Transverse colon (tissue), 4 donors: ENCODE measurements at regions not wholly inside any gene's neighbourhood (a gene's known extent, or its start where the extent isn't known, plus 50 kb on each side); places are given as distances from the start of the nearest gene placed in this dataset.
"Not testable (repeated sequence)": the region's sequence is repeated elsewhere in the genome, so short reads cannot be mapped to it uniquely, and the experiment has no call there.

ENCODE experiments used
- DNase-seq: peaks from one replicate; pipeline ENCODE4 v3.0.0-alpha.2; 2019
- H3K27ac ChIP-seq, 4 donors: fragments of 200-600 bp; sonication (generic); 2 replicates each; pipeline ENCODE4 v1.5.1; 2016 to 2018; ENCODE audit warnings: inconsistent platforms in 4 of 4
- H3K27me3 ChIP-seq: fragments of 200-600 bp; sonication (generic); 2 replicates; pipeline ENCODE4 v1.5.1; 2017; ENCODE audit warnings: inconsistent platforms
- H3K36me3 ChIP-seq, 4 donors: fragments of 200-600 bp; sonication (generic); 2 replicates each; pipeline ENCODE4 v1.5.1; 2017 to 2019; ENCODE audit warnings: inconsistent platforms in 4 of 4
- H3K4me1 ChIP-seq, 4 donors: fragments of 200-600 bp; sonication (generic); 2 replicates each; pipeline ENCODE4 v1.5.1; 2017 to 2020; ENCODE audit warnings: inconsistent platforms in 4 of 4
- H3K4me3 ChIP-seq, 4 donors: fragments of 200-600 bp; sonication (generic); 1 replicate in 1 of 4; 2 replicates in 3 of 4; pipeline versions ENCODE4 v1.5.1 to v1.6.1; 2017 to 2019; ENCODE audit warnings: inconsistent platforms in 4 of 4
- H3K9me3 ChIP-seq, 2 donors: fragments of 200-600 bp; sonication (generic); 2 replicates each; pipeline ENCODE4 v1.5.1; 2017 to 2019; ENCODE audit warnings: inconsistent platforms in 2 of 2
- EP300 ChIP-seq: sonication (generic); formaldehyde crosslinking; IDR thresholded peaks from one replicate; pipeline ENCODE4 v1.6.1; 2017; ENCODE audit warnings: antibody characterized with exemption, low read depth
- POLR2A ChIP-seq: fragments of 450-650 bp; IDR thresholded peaks from one replicate; pipeline ENCODE4 v1.6.1; 2016; ENCODE audit warnings: antibody characterized with exemption, mild to moderate bottlenecking, moderate library complexity
- POLR2AphosphoS5 ChIP-seq, 3 donors: sonication (generic); formaldehyde crosslinking; IDR thresholded peaks; one replicate each; pipeline ENCODE4 v1.6.1; 2016; ENCODE audit warnings: antibody characterized with exemption in 3 of 3
- WGBS, 2 donors: methylation state at CpG; one replicate each; pipeline ENCODE4 v1.1.5; 2018; ENCODE audit warnings: low coverage in 1 of 2; 5-methylcytosine and 5-hydroxymethylcytosine counted together
- in situ Hi-C, 4 donors: fragments of 200-750 bp; cut with MboI; loops; one replicate each; pipeline versions ENCODE4 v1.15.0 to v1.15.1; 2017; ENCODE audit warnings: low sequenced_read_pairs in 3 of 4, low pct_ligation_motif_present in 1 of 4, low pct_unique_long_range_greater_than_20kb in 1 of 4
- intact Hi-C: fragments of 100-400 bp; cut with DNase I; formaldehyde crosslinking; loops from one replicate; pipeline ENCODE4 v1.15.1; 2023; ENCODE audit warnings: low total_unique reads
- TF ChIP-seq, protein P1 (sequence below), 5 experiments: fragments of 200-600 bp in 3 of 5; fragments of 450-650 bp in 2 of 5; sonication (generic) in 3 of 5; IDR thresholded peaks; 1 replicate in 2 of 5; 2 replicates in 3 of 5; pipeline ENCODE4 v1.5.1; 2016 to 2017; ENCODE audit warnings: antibody characterized with exemption in 5 of 5, inconsistent platforms in 3 of 5, mild to moderate bottlenecking in 2 of 5, moderate library complexity in 1 of 5

- WGBS, 2 donors = 81% methylated on average over 6 of the region's 6 CpGs; no CpG with 5 or more reads in 1 of the 2 donors
- intact Hi-C loops (no loop called here), in situ Hi-C loops (no loop called here)
- no peaks in the 10 kb centered on the region for H3K9me3 ChIP-seq
- TF ChIP-seq, protein P1, sequence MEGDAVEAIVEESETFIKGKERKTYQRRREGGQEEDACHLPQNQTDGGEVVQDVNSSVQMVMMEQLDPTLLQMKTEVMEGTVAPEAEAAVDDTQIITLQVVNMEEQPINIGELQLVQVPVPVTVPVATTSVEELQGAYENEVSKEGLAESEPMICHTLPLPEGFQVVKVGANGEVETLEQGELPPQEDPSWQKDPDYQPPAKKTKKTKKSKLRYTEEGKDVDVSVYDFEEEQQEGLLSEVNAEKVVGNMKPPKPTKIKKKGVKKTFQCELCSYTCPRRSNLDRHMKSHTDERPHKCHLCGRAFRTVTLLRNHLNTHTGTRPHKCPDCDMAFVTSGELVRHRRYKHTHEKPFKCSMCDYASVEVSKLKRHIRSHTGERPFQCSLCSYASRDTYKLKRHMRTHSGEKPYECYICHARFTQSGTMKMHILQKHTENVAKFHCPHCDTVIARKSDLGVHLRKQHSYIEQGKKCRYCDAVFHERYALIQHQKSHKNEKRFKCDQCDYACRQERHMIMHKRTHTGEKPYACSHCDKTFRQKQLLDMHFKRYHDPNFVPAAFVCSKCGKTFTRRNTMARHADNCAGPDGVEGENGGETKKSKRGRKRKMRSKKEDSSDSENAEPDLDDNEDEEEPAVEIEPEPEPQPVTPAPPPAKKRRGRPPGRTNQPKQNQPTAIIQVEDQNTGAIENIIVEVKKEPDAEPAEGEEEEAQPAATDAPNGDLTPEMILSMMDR (IDR thresholded peaks at IDR 0.05) = no peak
- TF ChIP-seq EP300 (no peak), POLR2AphosphoS5 (IDR thresholded peaks at IDR 0.05) (no peak), POLR2A (no peak)
- no peak overlapping the region for H3K27ac ChIP-seq
- H3K4me1 ChIP-seq = no peaks in the 10 kb centered on the region
- DNase-seq = no peak
- no peaks in the 10 kb centered on the region for H3K36me3 ChIP-seq
- peaks cover 21% of the 10 kb centered on the region for H3K27me3 ChIP-seq
- H3K4me3 ChIP-seq = no peak overlapping the region
These were observed 105.2 kb downstream of the C16orf95 start for GRCh38 chr16:87212026-87212425.

DNA sequence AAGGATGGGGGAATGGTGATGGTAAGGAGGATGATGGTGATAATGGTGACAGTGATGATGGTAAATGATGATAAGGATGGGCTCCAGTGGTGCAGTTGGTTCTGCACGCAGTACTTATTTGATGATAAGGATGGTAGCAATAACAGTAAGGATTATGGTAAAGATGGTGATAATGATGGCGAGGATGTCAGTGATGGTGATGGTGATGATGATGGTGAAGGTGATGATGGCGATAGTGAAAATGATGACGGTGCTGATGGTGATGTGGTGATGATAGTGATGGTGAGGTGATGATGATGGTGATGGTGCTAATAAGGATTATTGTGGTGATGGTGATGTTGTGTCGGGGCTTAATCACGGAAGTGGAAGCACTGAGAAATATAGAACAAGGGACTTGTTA is 103.7 kb downstream of the C16orf95 start:
- no peak for DNase-seq
- H3K27me3 ChIP-seq = peaks cover 24% of the 10 kb centered on the region
- no peak overlapping the region for H3K27ac ChIP-seq
- no peaks in the 10 kb centered on the region for H3K9me3 ChIP-seq
- no peak overlapping the region for H3K4me3 ChIP-seq
- TF ChIP-seq EP300 (no peak), POLR2A (no peak), POLR2AphosphoS5 (IDR thresholded peaks at IDR 0.05) (no peak)
- TF ChIP-seq, protein P1 (IDR thresholded peaks at IDR 0.05) = no peak
- H3K4me1 ChIP-seq = no peaks in the 10 kb centered on the region
- intact Hi-C loops = no loop called here
- in situ Hi-C loops = no loop called here
- 94% methylated on average over 5 to 6 of the region's 6 CpGs for WGBS, 2 donors
- H3K36me3 ChIP-seq = no peaks in the 10 kb centered on the region

GRCh38 chr16:87216148-87216840 is 100.9 kb downstream of the C16orf95 start:
- 55% methylated on average over 35 of the region's 35 CpGs; no CpG with 5 or more reads in 1 of the 2 donors for WGBS, 2 donors
- DNase-seq = no peak
- peaks cover 24% of the 10 kb centered on the region for H3K27me3 ChIP-seq
- H3K36me3 ChIP-seq = no peaks in the 10 kb centered on the region
- no peak overlapping the region for H3K4me3 ChIP-seq
- intact Hi-C loops = no loop called here
- TF ChIP-seq EP300 = no peak
- no peak for TF ChIP-seq POLR2AphosphoS5 (IDR thresholded peaks at IDR 0.05)
- TF ChIP-seq, protein P1 (IDR thresholded peaks at IDR 0.05) = no peak
- no peak for TF ChIP-seq POLR2A
- no peaks in the 10 kb centered on the region for H3K4me1 ChIP-seq
- H3K27ac ChIP-seq = no peak overlapping the region
- H3K9me3 ChIP-seq = no peaks in the 10 kb centered on the region
- in situ Hi-C loops = no loop called here

DNA sequence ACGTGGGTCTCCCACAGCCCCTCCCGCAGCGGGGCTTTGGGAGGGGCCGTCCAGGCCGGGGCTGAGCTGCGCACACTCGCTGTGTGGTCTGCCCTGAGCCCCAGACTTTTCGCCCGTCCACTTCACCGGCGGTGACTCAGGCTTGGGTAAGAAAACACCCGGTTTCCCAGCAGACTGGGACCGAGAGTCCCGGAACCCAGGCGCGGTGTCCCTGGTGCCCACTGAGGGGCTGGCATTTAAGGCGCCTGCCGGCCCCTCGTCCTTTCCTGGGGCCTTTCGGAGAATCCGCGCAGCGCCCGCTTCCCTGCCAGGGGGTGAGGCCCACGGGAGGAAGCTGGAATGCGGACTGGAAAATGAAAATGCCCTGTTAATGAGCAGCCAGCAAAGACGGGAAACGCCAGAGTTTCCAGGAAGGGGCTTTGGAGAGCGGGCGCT is 100.3 kb downstream of the C16orf95 start:
- TF ChIP-seq, protein P1 (IDR thresholded peaks at IDR 0.05) = no peak
- TF ChIP-seq POLR2AphosphoS5 (IDR thresholded peaks at IDR 0.05) (no peak), POLR2A (no peak), EP300 (no peak)
- intact Hi-C loops = no loop called here
- Histone ChIP-seq H3K9me3 (no peaks in the 10 kb centered on the region), H3K36me3 (no peaks in the 10 kb centered on the region), H3K27me3 (peaks cover 24% of the 10 kb centered on the region), H3K4me1 (no peaks in the 10 kb centered on the region), H3K27ac (no peak overlapping the region), H3K4me3 (no peak overlapping the region)
- 72% methylated on average over 29 of the region's 30 CpGs; no CpG with 5 or more reads in 1 of the 2 donors for WGBS, 2 donors
- no peak for DNase-seq
- in situ Hi-C loops = no loop called here

DNA sequence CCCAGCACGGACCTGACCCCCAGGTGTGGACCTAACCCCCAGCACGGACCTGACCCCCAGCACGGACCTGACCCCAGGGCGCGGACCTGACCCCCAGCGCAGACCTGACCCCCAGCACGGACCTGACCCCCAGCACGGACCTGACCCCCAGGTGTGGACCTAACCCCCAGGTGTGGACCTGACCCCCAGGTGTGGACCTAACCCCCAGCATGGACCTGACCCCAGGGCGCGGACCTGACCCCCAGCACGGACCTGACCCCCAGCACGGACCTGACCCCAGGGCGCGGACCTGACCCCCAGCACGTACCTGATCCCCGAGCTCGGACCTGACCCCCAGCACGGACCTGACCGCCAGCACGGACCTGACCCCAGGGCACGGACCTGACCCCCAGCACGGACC is 99.4 kb downstream of the C16orf95 start:
- in situ Hi-C loops, H3K4me3 ChIP-seq, H3K27ac ChIP-seq, H3K36me3 ChIP-seq, H3K4me1 ChIP-seq, H3K9me3 ChIP-seq, DNase-seq, intact Hi-C loops: not testable (repeated sequence)
- H3K27me3 ChIP-seq = peaks cover 24% of the 10 kb centered on the region
- WGBS, 2 donors = 80% methylated on average over 1 of the region's 22 CpGs; no CpG with 5 or more reads in 1 of the 2 donors
